ENCODE measurements at regions not wholly inside any gene's neighbourhood (a gene's known extent, or its start where the extent isn't known, plus 50 kb on each side); places are given as distances from the start of the nearest gene placed in this dataset.

- no peaks in the 10 kb centered on the region for H3K9me3 ChIP-seq (ENCODE audit: control insufficient read depth, insufficient read depth, low read depth, low read length)
- POLR2A ChIA-PET: no interaction called here
- no peaks in the 10 kb centered on the region for H3K36me3 ChIP-seq (ENCODE audit: control insufficient read depth, insufficient read depth, low read length)
- no peak overlapping the region for H3K4me3 ChIP-seq (ENCODE audit: low read depth in 2 of 2, low read length in 2 of 2)
- intact Hi-C loops (cut with micrococcal nuclease; ENCODE audit: unreplicated experiment): no loop called here
- in situ Hi-C loops (cut with HindIII; ENCODE audit: low pct_unique_long_range_greater_than_20kb, low sequenced_read_pairs): no loop called here
- TF ChIP-seq SIN3A (IDR thresholded peaks at IDR 0.05; ENCODE audit: borderline replicate concordance, insufficient read depth, low read depth, low read length): no peak
- TF ChIP-seq POLR2AphosphoS5 (IDR thresholded peaks at IDR 0.05; ENCODE audit: low read depth, low read length): no peak
- TF ChIP-seq TCF7L2 (IDR thresholded peaks at IDR 0.05; ENCODE audit: low read depth, low read length): no peak
- no peak for TF ChIP-seq REST (IDR thresholded peaks at IDR 0.05; ENCODE audit: insufficient read depth in 1 of 2, low read depth in 2 of 2, low read length in 1 of 2)
- TF ChIP-seq CTCF (IDR thresholded peaks at IDR 0.05): no peak
- H3K27me3 ChIP-seq (ENCODE audit: control insufficient read depth, insufficient read depth, low read length): no peaks in the 10 kb centered on the region; the same call in 1 of the 2 replicates
- CTCF ChIA-PET: no interaction called here
- H3K27ac ChIP-seq (ENCODE audit: low read length): no peak overlapping the region
- H3K4me1 ChIP-seq (ENCODE audit: control insufficient read depth, insufficient read depth, low read length): no peaks in the 10 kb centered on the region
- ATAC-seq (no peak), DNase-seq (ENCODE audit: low read depth, low spot score) (no peak)
- no TSS peak for BruUV-seq (replicated peaks)
Observed at GRCh38 chr6:137727216-137727765, 139.8 kb upstream of the TNFAIP3 start.

GRCh38 chr6:137728386-137729349 lies 138.4 kb upstream of the TNFAIP3 start:
- no peak for TF ChIP-seq REST (IDR thresholded peaks at IDR 0.05; ENCODE audit: insufficient read depth in 1 of 2, low read depth in 2 of 2, low read length in 1 of 2)
- TF ChIP-seq SIN3A (IDR thresholded peaks at IDR 0.05; ENCODE audit: borderline replicate concordance, insufficient read depth, low read depth, low read length): no peak
- TF ChIP-seq POLR2AphosphoS5 (IDR thresholded peaks at IDR 0.05; ENCODE audit: low read depth, low read length): no peak
- TF ChIP-seq CTCF (IDR thresholded peaks at IDR 0.05): no peak
- TF ChIP-seq TCF7L2 (IDR thresholded peaks at IDR 0.05; ENCODE audit: low read depth, low read length): no peak
- POLR2A ChIA-PET: no interaction called here
- in situ Hi-C loops (cut with HindIII; ENCODE audit: low pct_unique_long_range_greater_than_20kb, low sequenced_read_pairs): no loop called here
- H3K9me3 ChIP-seq (ENCODE audit: control insufficient read depth, insufficient read depth, low read depth, low read length): no peaks in the 10 kb centered on the region
- no peak for DNase-seq (ENCODE audit: low read depth, low spot score)
- no peak overlapping the region for H3K27ac ChIP-seq (ENCODE audit: low read length)
- CTCF ChIA-PET: interaction anchor here (0.7 kb wide), 1 partner anchor 138 kb away, joined by 5 read pairs; no protein-coding TSS in a partner anchor
- BruUV-seq (replicated peaks): no TSS peak
- H3K4me1 ChIP-seq (ENCODE audit: control insufficient read depth, insufficient read depth, low read length): no peaks in the 10 kb centered on the region
- ATAC-seq: 0 out of 2 replicates have a peak, but pooled peaks have one; percentile 42
- no peak overlapping the region for H3K4me3 ChIP-seq (ENCODE audit: low read depth in 2 of 2, low read length in 2 of 2)
- intact Hi-C loops (cut with micrococcal nuclease; ENCODE audit: unreplicated experiment): no loop called here
- H3K36me3 ChIP-seq (ENCODE audit: control insufficient read depth, insufficient read depth, low read length): no peaks in the 10 kb centered on the region
- no peaks in the 10 kb centered on the region; the same call in 1 of the 2 replicates for H3K27me3 ChIP-seq (ENCODE audit: control insufficient read depth, insufficient read depth, low read length)

Measured in Panc1 (cell line).